Prostate gland (tissue), 2 donors: ENCODE measurements at regions not wholly inside any gene's neighbourhood (a gene's known extent, or its start where the extent isn't known, plus 50 kb on each side); places are given as distances from the start of the nearest gene placed in this dataset.

ENCODE experiments used
- CTCF ChIP-seq, 4 experiments: fragments of 200-600 bp in 2 of 4; fragments of 450-650 bp in 2 of 4; sonication (generic) in 2 of 4; IDR thresholded peaks; 1 replicate in 3 of 4; 2 replicates in 1 of 4; pipeline ENCODE4 v1.5.1; 2016 to 2019; ENCODE audit warnings: antibody characterized with exemption in 4 of 4, mild to moderate bottlenecking in 2 of 4, moderate library complexity in 2 of 4
- POLR2AphosphoS5 ChIP-seq: sonication (generic); formaldehyde crosslinking; IDR thresholded peaks from one replicate; pipeline ENCODE4 v1.6.1; 2017; ENCODE audit warnings: antibody characterized with exemption

GRCh38 chr1:29412591-29412990, 176.3 kb downstream of the PTPRU start:
- TF ChIP-seq CTCF (IDR thresholded peaks at IDR 0.05) (no peak), POLR2AphosphoS5 (no peak)
